ENCODE measurements at regions not wholly inside any gene's neighbourhood (a gene's known extent, or its start where the extent isn't known, plus 50 kb on each side); places are given as distances from the start of the nearest gene placed in this dataset.

- FAIRE-seq (no peak), DNase-seq (ENCODE audit: insufficient read length, low spot score) (no peak)
Measured at GRCh38 chr11:37710031-37710430, 1112.0 kb upstream of the RAG2 start.

DNA sequence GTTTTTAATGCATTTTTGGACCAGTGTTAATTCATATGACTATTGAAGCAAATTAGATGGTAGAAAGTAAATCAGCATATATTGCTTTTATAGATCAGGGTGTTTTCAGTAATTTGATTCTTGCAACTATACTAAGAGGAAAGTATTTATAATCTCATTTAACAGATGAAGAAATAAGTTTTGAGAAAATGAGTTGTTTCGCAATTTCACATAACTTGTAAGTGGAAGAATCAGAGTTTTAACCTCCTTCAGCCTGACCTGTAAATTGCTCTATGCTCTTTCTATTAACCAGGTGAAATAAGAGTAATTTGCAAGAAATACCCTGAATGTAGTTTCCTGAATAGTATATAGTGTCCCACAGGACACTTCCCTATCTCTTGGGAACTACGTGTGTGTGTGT is 1106.8 kb upstream of the RAG2 start:
- DNase-seq (ENCODE audit: insufficient read length, low spot score) = no peak
- TF ChIP-seq, protein P1, sequence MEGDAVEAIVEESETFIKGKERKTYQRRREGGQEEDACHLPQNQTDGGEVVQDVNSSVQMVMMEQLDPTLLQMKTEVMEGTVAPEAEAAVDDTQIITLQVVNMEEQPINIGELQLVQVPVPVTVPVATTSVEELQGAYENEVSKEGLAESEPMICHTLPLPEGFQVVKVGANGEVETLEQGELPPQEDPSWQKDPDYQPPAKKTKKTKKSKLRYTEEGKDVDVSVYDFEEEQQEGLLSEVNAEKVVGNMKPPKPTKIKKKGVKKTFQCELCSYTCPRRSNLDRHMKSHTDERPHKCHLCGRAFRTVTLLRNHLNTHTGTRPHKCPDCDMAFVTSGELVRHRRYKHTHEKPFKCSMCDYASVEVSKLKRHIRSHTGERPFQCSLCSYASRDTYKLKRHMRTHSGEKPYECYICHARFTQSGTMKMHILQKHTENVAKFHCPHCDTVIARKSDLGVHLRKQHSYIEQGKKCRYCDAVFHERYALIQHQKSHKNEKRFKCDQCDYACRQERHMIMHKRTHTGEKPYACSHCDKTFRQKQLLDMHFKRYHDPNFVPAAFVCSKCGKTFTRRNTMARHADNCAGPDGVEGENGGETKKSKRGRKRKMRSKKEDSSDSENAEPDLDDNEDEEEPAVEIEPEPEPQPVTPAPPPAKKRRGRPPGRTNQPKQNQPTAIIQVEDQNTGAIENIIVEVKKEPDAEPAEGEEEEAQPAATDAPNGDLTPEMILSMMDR (IDR thresholded peaks at IDR 0.05; ENCODE audit: insufficient read depth, missing control alignments) = no peak
- FAIRE-seq = no peak

More at GRCh38 chr11:37710031-37710430, 1112.0 kb upstream of the RAG2 start:
- TF ChIP-seq, protein P1 (IDR thresholded peaks at IDR 0.05; ENCODE audit: insufficient read depth, missing control alignments) = no peak

DNA sequence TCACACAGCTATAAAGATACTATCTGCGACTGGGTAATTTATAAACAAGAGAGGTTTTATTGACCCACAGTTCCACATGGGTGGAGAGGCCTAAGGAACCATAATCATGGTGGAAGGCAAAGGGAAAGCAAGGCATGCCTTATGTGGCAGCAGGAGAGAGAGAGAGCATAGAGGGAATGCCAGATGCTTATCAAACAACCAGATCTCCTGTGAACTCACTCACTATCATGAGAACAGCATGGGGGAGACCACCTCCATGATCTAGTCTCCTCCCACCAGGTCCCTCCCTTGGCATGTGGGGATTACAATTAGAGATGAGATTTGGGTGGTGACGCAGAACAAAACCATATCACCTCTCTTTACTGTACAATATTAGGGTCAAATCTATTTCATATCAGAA is 1101.6 kb upstream of the RAG2 start:
- FAIRE-seq = no peak
- TF ChIP-seq, protein P1 (IDR thresholded peaks at IDR 0.05; ENCODE audit: insufficient read depth, missing control alignments) = no peak
- no peak for DNase-seq (ENCODE audit: insufficient read length, low spot score)

DNA sequence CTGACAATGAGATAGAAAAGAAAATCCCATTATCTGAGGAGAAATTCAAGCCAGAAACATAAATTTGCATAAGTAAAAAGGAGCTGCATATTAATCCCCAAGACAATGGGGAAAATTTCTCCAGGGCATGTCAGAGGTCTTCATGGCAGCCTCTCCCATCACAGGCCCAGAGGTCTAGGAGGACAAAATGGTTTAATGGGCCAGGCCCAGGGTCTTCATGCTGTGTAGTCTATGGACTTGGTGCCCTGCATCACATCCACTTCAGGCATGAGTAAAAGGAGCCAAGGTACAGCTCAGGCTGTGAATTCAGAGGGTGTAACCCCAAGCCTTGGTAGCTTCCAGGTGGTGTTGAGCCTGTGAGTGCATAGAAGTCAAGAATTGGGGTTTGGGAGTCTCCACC is 1097.2 kb upstream of the RAG2 start:
- DNase-seq (ENCODE audit: insufficient read length, low spot score) (no peak), FAIRE-seq (no peak)
- TF ChIP-seq, protein P1 (IDR thresholded peaks at IDR 0.05; ENCODE audit: insufficient read depth, missing control alignments) = no peak

DNA sequence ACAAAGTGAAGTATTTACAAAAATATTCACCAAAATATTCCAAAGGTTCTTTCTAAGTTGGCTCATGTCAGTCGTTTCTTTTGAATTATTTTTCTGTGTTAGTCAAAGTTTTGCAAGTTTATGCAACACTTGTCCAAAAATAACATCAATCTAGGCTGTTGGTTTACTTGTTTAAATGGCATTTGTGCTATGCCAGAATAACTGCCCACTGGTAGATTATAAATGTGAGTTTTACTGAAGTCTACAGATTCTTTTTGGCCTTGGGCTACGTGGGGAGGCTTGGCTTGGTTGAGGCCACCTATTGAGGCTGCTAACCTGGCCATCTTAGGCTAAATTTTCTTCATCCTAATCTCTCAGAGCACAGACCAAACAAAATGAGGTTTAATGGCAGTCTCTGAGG is 1091.9 kb upstream of the RAG2 start:
- DNase-seq (ENCODE audit: insufficient read length, low spot score) (no peak), FAIRE-seq (no peak)
- TF ChIP-seq, protein P1 (IDR thresholded peaks at IDR 0.05; ENCODE audit: insufficient read depth, missing control alignments) = no peak

- no peak for DNase-seq (ENCODE audit: insufficient read length, low spot score)
- no peak for FAIRE-seq
- TF ChIP-seq, protein P1 (IDR thresholded peaks at IDR 0.05; ENCODE audit: insufficient read depth, missing control alignments) = no peak
Measured at GRCh38 chr11:37688456-37688855, 1090.4 kb upstream of the RAG2 start.

DNA sequence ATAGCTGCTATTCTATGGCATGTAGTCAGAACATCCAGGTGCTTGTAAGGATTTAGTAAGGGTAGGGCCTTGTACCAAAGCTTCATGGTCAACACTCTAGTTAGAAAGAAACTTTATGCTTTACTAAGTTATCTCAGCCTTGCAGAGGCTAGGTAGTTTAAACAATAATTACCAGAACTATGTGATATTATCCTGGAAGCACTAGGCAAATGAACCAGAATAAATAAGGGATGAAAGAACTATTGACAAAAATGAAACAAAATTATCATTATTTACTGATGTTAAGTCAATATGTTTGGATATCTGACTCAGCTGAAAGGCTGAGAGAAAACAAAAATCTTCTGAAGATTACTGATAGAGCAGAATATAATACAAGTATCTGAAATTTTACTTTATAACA is 1089.1 kb upstream of the RAG2 start:
- FAIRE-seq = no peak
- DNase-seq (ENCODE audit: insufficient read length, low spot score) = no peak
- TF ChIP-seq, protein P1 (IDR thresholded peaks at IDR 0.05; ENCODE audit: insufficient read depth, missing control alignments) = no peak
